Kidney (tissue), 13 donors: ENCODE measurements at regions not wholly inside any gene's neighbourhood (a gene's known extent, or its start where the extent isn't known, plus 50 kb on each side); places are given as distances from the start of the nearest gene placed in this dataset.
A peak's percentile ranks its signal among the peaks of the same experiment; 100 is the strongest.

Experiments
- DNase-seq, 5 donors: peaks; one replicate each; pipeline ENCODE4 v3.0.0-alpha.2; 2013 to 2020
- FAIRE-seq: peaks from 2 replicates; lab custom pipeline; 2012; peaks lifted over from hg19 to GRCh38; lab: Jason Lieb, UNC
- H3K27ac ChIP-seq, 2 donors: one replicate each; pipeline ENCODE4 v1.7.0; 2013; ENCODE audit warnings: low read depth in 2 of 2, low read length in 2 of 2, inconsistent platforms in 1 of 2
- H3K27me3 ChIP-seq: one replicate; pipeline ENCODE4 v1.7.1; 2013; ENCODE audit warnings: low read length, inconsistent platforms; ENCODE audit not compliant: control insufficient read depth, insufficient read depth
- H3K36me3 ChIP-seq, 3 donors: one replicate each; pipeline versions ENCODE4 v1.7.0 to v1.7.1; 2013; ENCODE audit warnings: low read length in 3 of 3, control low read depth in 1 of 3, inconsistent platforms in 1 of 3; ENCODE audit not compliant: insufficient read depth in 3 of 3, control insufficient read depth in 2 of 3
- H3K4me1 ChIP-seq, 3 donors: one replicate each; pipeline versions ENCODE4 v1.7.0 to v1.7.1; 2013; ENCODE audit warnings: low read length in 3 of 3, inconsistent platforms in 1 of 3, low read depth in 1 of 3; ENCODE audit not compliant: control insufficient read depth in 2 of 3, insufficient read depth in 2 of 3
- H3K4me3 ChIP-seq, 3 donors: one replicate each; pipeline versions ENCODE4 v1.7.0 to v1.8.1; 2013; ENCODE audit warnings: low read length in 3 of 3, control low read depth in 1 of 3, inconsistent platforms in 1 of 3
- H3K9ac ChIP-seq, 3 donors: one replicate each; pipeline versions ENCODE4 v1.7.0 to v1.7.1; 2013; ENCODE audit warnings: low read length in 3 of 3, control low read depth in 1 of 3, inconsistent platforms in 1 of 3
- H3K9me3 ChIP-seq, 3 donors: one replicate each; pipeline versions ENCODE4 v1.7.0 to v1.7.1; 2013; ENCODE audit warnings: low read length in 3 of 3, control low read depth in 1 of 3, inconsistent platforms in 1 of 3; ENCODE audit not compliant: control insufficient read depth in 2 of 3, insufficient read depth in 1 of 3
- intact Hi-C: fragments of 100-400 bp; cut with DNase I; formaldehyde crosslinking; loops from one replicate; pipeline ENCODE4 v1.11.1; 2022
- TF ChIP-seq, protein P1 (sequence below): IDR thresholded peaks from 3 replicates; pipeline ENCODE4 v1.5.1; 2012; ENCODE audit warnings: mild to moderate bottlenecking, moderate library complexity, borderline replicate concordance; ENCODE audit not compliant: insufficient read depth; ENCODE audit errors: extremely low read depth
- donor health status: control.
- donor health status: control.
- donor health status: control.
- donor health status: control.
- donor health status: control.
- donor health status: DM: yes; HTN: yes; CAD: no.
- donor health status: Normal renal cell carcinoma (clear cell type).

DNA sequence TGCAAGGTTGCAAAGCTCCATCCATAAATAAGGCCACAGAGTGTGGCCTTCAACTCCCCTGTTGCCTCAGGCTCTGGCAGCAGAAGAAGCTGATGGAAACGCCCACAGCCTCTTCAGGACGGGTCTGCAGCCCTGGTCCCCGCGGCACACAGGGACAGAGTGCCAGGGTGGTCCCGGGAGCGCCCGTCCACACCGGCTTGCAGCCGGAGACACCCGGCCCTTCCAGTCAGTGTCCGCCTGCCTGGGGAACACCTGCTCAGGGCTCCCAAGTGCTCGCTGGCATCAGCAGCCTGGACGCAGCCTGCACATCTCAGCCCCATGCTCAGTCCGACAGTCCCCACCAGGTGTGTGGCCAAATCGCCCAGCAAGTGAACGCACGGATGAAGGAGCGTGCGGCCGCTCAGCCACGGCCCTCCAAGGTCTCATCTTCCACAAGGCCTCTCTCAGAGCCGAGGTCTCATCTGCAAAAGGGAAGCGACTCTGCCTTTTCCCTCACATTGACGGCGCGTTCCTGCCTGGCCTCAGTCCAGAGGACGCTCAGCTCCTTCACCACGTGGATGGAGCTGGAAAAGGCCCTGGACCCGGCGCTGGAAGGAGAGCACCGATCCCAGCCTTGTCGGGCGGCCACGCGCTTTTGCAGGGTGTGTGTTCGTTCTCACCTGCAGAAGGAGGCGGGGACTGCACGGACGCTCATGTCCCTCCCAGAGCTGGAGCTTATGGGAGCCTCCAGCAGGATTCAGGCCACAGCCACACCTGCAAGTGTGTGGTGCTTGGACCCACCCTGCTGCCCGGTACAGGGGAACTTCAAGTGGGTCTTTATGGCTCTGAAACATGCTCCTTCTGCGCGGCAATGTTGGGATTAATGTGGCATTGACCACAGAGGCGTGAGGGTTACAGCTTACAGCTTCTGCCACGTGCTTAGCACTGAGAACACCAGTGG lies 180.4 kb downstream of the DLL1 start:
- TF ChIP-seq, protein P1, sequence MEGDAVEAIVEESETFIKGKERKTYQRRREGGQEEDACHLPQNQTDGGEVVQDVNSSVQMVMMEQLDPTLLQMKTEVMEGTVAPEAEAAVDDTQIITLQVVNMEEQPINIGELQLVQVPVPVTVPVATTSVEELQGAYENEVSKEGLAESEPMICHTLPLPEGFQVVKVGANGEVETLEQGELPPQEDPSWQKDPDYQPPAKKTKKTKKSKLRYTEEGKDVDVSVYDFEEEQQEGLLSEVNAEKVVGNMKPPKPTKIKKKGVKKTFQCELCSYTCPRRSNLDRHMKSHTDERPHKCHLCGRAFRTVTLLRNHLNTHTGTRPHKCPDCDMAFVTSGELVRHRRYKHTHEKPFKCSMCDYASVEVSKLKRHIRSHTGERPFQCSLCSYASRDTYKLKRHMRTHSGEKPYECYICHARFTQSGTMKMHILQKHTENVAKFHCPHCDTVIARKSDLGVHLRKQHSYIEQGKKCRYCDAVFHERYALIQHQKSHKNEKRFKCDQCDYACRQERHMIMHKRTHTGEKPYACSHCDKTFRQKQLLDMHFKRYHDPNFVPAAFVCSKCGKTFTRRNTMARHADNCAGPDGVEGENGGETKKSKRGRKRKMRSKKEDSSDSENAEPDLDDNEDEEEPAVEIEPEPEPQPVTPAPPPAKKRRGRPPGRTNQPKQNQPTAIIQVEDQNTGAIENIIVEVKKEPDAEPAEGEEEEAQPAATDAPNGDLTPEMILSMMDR, result no peak
- Histone ChIP-seq H3K4me1 (no peaks in the 10 kb centered on the region), H3K4me3 (no peak overlapping the region), H3K36me3 (no peaks in the 10 kb centered on the region), H3K27me3 (no peaks in the 10 kb centered on the region), H3K9me3 (no peaks in the 10 kb centered on the region), H3K27ac (no peak overlapping the region), H3K9ac (no peak overlapping the region)
- intact Hi-C loops, result no loop called here
- no peak for FAIRE-seq
- peak in 3 of 5 donors; percentile 4 to 71 (median 26) for DNase-seq

DNA sequence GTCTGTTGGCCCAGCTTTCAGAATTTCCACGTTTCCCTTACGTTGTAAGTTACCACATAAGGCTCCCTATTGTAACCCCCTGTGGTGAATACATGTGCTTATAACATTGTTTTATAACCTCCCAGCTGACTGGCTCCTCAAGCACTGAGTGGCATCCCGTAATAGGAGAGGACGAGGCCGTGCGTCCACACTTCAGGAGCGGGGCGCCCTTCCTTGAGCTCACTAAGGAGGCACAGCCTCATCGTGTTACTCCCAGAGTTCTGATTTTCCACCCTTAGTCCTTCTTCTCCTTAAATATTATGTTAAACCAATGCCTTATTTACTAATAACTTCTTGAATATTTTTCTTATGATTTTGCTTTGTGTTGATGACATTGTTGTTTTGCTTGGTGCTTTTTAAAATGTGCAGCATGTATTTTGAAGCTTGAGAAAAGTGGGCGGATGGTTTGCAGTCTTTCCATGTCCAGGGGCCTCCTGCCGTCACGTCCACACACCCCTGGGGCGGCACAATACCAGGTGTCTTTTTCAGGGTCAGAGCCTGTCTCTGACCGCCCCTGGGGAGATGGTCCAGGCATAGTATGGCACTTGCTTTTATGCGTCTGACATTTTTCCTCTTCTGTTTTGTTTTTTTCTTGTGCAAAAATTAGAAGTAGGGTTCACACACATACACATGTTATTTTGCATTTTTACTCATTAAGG lies 181.8 kb downstream of the DLL1 start:
- Histone ChIP-seq H3K9ac (no peak overlapping the region), H3K27ac (no peak overlapping the region), H3K27me3 (no peaks in the 10 kb centered on the region), H3K36me3 (no peaks in the 10 kb centered on the region), H3K9me3 (no peaks in the 10 kb centered on the region), H3K4me3 (no peak overlapping the region), H3K4me1 (no peaks in the 10 kb centered on the region)
- FAIRE-seq (no peak), DNase-seq (peak in 3 of 5 donors; percentile 8 to 24 (median 12))
- TF ChIP-seq, protein P1, result no peak
- intact Hi-C loops, result no loop called here

GRCh38 chr6:170108456-170108855 lies 182.4 kb downstream of the DLL1 start:
- FAIRE-seq (no peak), DNase-seq (peak in 2 of 5 donors; percentile 5 to 53)
- intact Hi-C loops, result no loop called here
- Histone ChIP-seq H3K27ac (no peak overlapping the region), H3K27me3 (no peaks in the 10 kb centered on the region), H3K4me3 (no peak overlapping the region), H3K9me3 (no peaks in the 10 kb centered on the region), H3K36me3 (no peaks in the 10 kb centered on the region), H3K9ac (no peak overlapping the region), H3K4me1 (no peaks in the 10 kb centered on the region)
- TF ChIP-seq, protein P1, result no peak
